Body of pancreas (tissue), 4 donors: ENCODE measurements at regions not wholly inside any gene's neighbourhood (a gene's known extent, or its start where the extent isn't known, plus 50 kb on each side); places are given as distances from the start of the nearest gene placed in this dataset.

Source experiments
- POLR2A ChIP-seq, 3 donors: fragments of 450-650 bp; IDR thresholded peaks; one replicate each; pipeline ENCODE4 v1.6.1; 2016; ENCODE audit warnings: antibody characterized with exemption in 3 of 3, mild to moderate bottlenecking in 2 of 3
- TF ChIP-seq, protein P1 (sequence below), 7 experiments: fragments of 450-650 bp in 4 of 7; fragments of 200-600 bp in 3 of 7; sonication (generic) in 3 of 7; IDR thresholded peaks; one replicate each; pipeline ENCODE4 v1.5.1; 2016 to 2019; ENCODE audit warnings: antibody characterized with exemption in 7 of 7

GRCh38 chr12:31868965-31869364, 90.2 kb upstream of the RESF1 start:
- TF ChIP-seq POLR2A (IDR thresholded peaks at IDR 0.05) = no peak
- TF ChIP-seq, protein P1, sequence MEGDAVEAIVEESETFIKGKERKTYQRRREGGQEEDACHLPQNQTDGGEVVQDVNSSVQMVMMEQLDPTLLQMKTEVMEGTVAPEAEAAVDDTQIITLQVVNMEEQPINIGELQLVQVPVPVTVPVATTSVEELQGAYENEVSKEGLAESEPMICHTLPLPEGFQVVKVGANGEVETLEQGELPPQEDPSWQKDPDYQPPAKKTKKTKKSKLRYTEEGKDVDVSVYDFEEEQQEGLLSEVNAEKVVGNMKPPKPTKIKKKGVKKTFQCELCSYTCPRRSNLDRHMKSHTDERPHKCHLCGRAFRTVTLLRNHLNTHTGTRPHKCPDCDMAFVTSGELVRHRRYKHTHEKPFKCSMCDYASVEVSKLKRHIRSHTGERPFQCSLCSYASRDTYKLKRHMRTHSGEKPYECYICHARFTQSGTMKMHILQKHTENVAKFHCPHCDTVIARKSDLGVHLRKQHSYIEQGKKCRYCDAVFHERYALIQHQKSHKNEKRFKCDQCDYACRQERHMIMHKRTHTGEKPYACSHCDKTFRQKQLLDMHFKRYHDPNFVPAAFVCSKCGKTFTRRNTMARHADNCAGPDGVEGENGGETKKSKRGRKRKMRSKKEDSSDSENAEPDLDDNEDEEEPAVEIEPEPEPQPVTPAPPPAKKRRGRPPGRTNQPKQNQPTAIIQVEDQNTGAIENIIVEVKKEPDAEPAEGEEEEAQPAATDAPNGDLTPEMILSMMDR (IDR thresholded peaks at IDR 0.05) = no peak
